ENCODE measurements at regions not wholly inside any gene's neighbourhood (a gene's known extent, or its start where the extent isn't known, plus 50 kb on each side); places are given as distances from the start of the nearest gene placed in this dataset.

- peaks cover 0 to 4% of the 10 kb centered on the region in 2 experiments for H4K20me1 ChIP-seq (replicated peaks in 1 of 2; ENCODE audit: control insufficient read depth in 1 of 2, insufficient read depth in 2 of 2, low read length in 2 of 2)
- no peak overlapping the region for H3K9ac ChIP-seq (replicated peaks in 1 of 4; ENCODE audit: extremely low read depth in 1 of 4, low read depth in 3 of 4, low read length in 3 of 4)
- no peak overlapping the region for H2BK15ac ChIP-seq (ENCODE audit: low read length)
- CTCF ChIA-PET (ENCODE audit: partially characterized antibody), result interaction anchor here (0.9 to 2.8 kb wide), 6 partner anchors 9 to 75 kb away, joined by 3 to 12 read pairs (median 3); no protein-coding TSS in a partner anchor
- H3K56ac ChIP-seq (replicated peaks; ENCODE audit: insufficient read length, low read depth, low read length), result no peak overlapping the region
- H3K14ac ChIP-seq (ENCODE audit: insufficient read length), result no peak overlapping the region
- WGBS, 2 experiments (ENCODE audit: extremely low coverage in 1 of 2, insufficient coverage in 1 of 2, insufficient read length in 1 of 2, insufficient replicate concordance in 2 of 2, low coverage in 1 of 2, low lambda C conversion rate in 2 of 2, missing lambda C conversion rate in 1 of 2), result 94% methylated on average over 19 of the region's 26 CpGs; no CpG with 5 or more reads in 1 of the 2 experiments
- peaks cover 0 to 11% (median 1%) of the 10 kb centered on the region in 4 experiments; a peak in 3 of 7 replicates for H3K27me3 ChIP-seq (replicated peaks in 1 of 4; ENCODE audit: control insufficient read depth in 3 of 4, extremely low read depth in 1 of 4, insufficient read depth in 3 of 4, low read length in 3 of 4)
- H3K23me2 ChIP-seq (ENCODE audit: low read depth, low read length), result no peaks in the 10 kb centered on the region
- no peak overlapping the region for H2BK12ac ChIP-seq (ENCODE audit: low read depth, low read length)
- no peak overlapping the region for H2BK20ac ChIP-seq (ENCODE audit: low read length)
- no peak overlapping the region for H3K4me3 ChIP-seq (ENCODE audit: extremely low read depth in 1 of 4, insufficient read depth in 2 of 4, low read depth in 3 of 4, low read length in 4 of 4)
- H3K9me3 ChIP-seq (ENCODE audit: insufficient read depth in 2 of 2, low read depth in 1 of 2, low read length in 1 of 2), result peaks cover 2 to 6% of the 10 kb centered on the region in 2 experiments; a peak in 3 of 4 replicates
- H3K36me3 ChIP-seq (ENCODE audit: control insufficient read depth in 2 of 4, insufficient read depth in 4 of 4, low read length in 3 of 4), result no peaks in the 10 kb centered on the region
- POLR2A ChIA-PET (ENCODE audit: partially characterized antibody), result no interaction called here
- H3K27ac ChIP-seq (ENCODE audit: low read depth, low read length), result no peak overlapping the region
- no peak overlapping the region for H4K5ac ChIP-seq (ENCODE audit: insufficient read length, low read depth, low read length)
- no peak overlapping the region for H2AK5ac ChIP-seq (ENCODE audit: low read depth, low read length)
- H3K79me2 ChIP-seq (ENCODE audit: control insufficient read depth in 1 of 2, insufficient read depth in 2 of 2, low read length in 2 of 2), result no peaks in the 10 kb centered on the region
- no peak overlapping the region for H3K23ac ChIP-seq (ENCODE audit: insufficient read length)
- no peaks in the 10 kb centered on the region for H3K79me1 ChIP-seq (ENCODE audit: low read depth, low read length)
- no peak for FAIRE-seq
- H2BK5ac ChIP-seq (ENCODE audit: low read depth, low read length), result no peak overlapping the region
- H4K8ac ChIP-seq (ENCODE audit: extremely low read depth, insufficient read depth, low read length), result no peak overlapping the region
- H3K4me1 ChIP-seq (replicated peaks in 1 of 4; ENCODE audit: control insufficient read depth in 3 of 4, insufficient read depth in 4 of 4, low read length in 3 of 4), result peaks cover 0 to 9% (median 5%) of the 10 kb centered on the region in 4 experiments; a peak in 4 of 7 replicates
- no peak overlapping the region; the same call in 1 of the 2 replicates for H3K18ac ChIP-seq (ENCODE audit: extremely low read depth, low read length)
- peak in 1 of 2 experiments; percentile 40 for DNase-seq (ENCODE audit: low read depth in 1 of 2, low spot score in 2 of 2)
- TF ChIP-seq RAD21 (IDR thresholded peaks at IDR 0.05 in 1 of 2, conservative IDR thresholded peaks at IDR 0.05 in 1 of 2; ENCODE audit: low read depth in 2 of 2, low read length in 2 of 2) (peak; percentile 32 to 45), TAF1 (IDR thresholded peaks at IDR 0.05; ENCODE audit: low read depth, low read length) (no peak), CHD2 (IDR thresholded peaks at IDR 0.05; ENCODE audit: low read length) (no peak)
- no peak overlapping the region for H2AFZ ChIP-seq (ENCODE audit: low read length)
- H3K4ac ChIP-seq (replicated peaks; ENCODE audit: insufficient read length, low read depth, low read length), result no peak overlapping the region
- H4K91ac ChIP-seq (replicated peaks; ENCODE audit: insufficient read length, low read length), result no peak overlapping the region
- no peak overlapping the region for H3K4me2 ChIP-seq (ENCODE audit: insufficient read depth in 1 of 2, low read depth in 2 of 2, low read length in 2 of 2)
- no peak overlapping the region for H2BK120ac ChIP-seq (replicated peaks; ENCODE audit: low read depth, low read length)
These were observed 130.8 kb downstream of the DNAJB6 start for GRCh38 chr7:157467496-157468212.
